Midbrain (tissue), 1 donor: ENCODE measurements at regions not wholly inside any gene's neighbourhood (a gene's known extent, or its start where the extent isn't known, plus 50 kb on each side); places are given as distances from the start of the nearest gene placed in this dataset.

Experiments
- DNase-seq: peaks from one replicate; lab custom pipeline; 2025; lab: John Stamatoyannopoulos, UW

GRCh38 chr11:86193297-86194095, 51.1 kb upstream of the EED start:
- DNase-seq: peak; percentile 81

GRCh38 chr11:86192519-86193257, 51.9 kb upstream of the EED start:
- no peak for DNase-seq

GRCh38 chr11:86191874-86192273, 52.7 kb upstream of the EED start:
- no peak for DNase-seq

GRCh38 chr11:86187027-86187426, 57.5 kb upstream of the EED start:
- DNase-seq: no peak

GRCh38 chr11:86186386-86186785, 58.2 kb upstream of the EED start:
- DNase-seq: no peak

- DNase-seq: no peak
These were observed 59.2 kb upstream of the EED start for GRCh38 chr11:86185381-86185750.

GRCh38 chr11:86184728-86185380, 59.7 kb upstream of the EED start:
- DNase-seq: no peak

GRCh38 chr11:86183694-86184093, 60.9 kb upstream of the EED start:
- DNase-seq: no peak

- no peak for DNase-seq
These were observed 61.5 kb upstream of the EED start for GRCh38 chr11:86182976-86183584.

GRCh38 chr11:86181379-86181778, 63.2 kb upstream of the EED start:
- DNase-seq: no peak

- DNase-seq: no peak
These were observed 63.7 kb upstream of the EED start for GRCh38 chr11:86180851-86181250.

GRCh38 chr11:86180423-86180822, 64.1 kb upstream of the EED start:
- peak; percentile 11 for DNase-seq

- no peak for DNase-seq
These were observed 64.9 kb upstream of the EED start for GRCh38 chr11:86179646-86180064.

GRCh38 chr11:86177302-86177701, 67.3 kb upstream of the EED start:
- DNase-seq: no peak

- DNase-seq: no peak
These were observed 68.2 kb upstream of the EED start for GRCh38 chr11:86176165-86176884.

- DNase-seq: no peak
These were observed 68.9 kb upstream of the EED start for GRCh38 chr11:86175626-86176025.

- no peak for DNase-seq
These were observed 69.4 kb upstream of the EED start for GRCh38 chr11:86175191-86175590.

GRCh38 chr11:86174101-86175046, 70.2 kb upstream of the EED start:
- no peak for DNase-seq

GRCh38 chr11:86172894-86173293, 71.7 kb upstream of the EED start:
- no peak for DNase-seq

- no peak for DNase-seq
These were observed 72.9 kb upstream of the EED start for GRCh38 chr11:86171627-86172026.
